Suprapubic skin (tissue), 4 donors: ENCODE measurements at regions not wholly inside any gene's neighbourhood (a gene's known extent, or its start where the extent isn't known, plus 50 kb on each side); places are given as distances from the start of the nearest gene placed in this dataset.

Experiments
- DNase-seq, 2 donors: peaks; one replicate each; pipeline ENCODE4 v3.0.0-alpha.2; 2019; ENCODE audit warnings: low spot score in 2 of 2
- H3K27ac ChIP-seq: fragments of 200-600 bp; sonication (generic); one replicate; pipeline ENCODE4 v1.5.1; 2019
- H3K27me3 ChIP-seq: fragments of 200-600 bp; sonication (generic); one replicate; pipeline ENCODE4 v1.5.1; 2019
- H3K36me3 ChIP-seq: fragments of 200-600 bp; sonication (generic); one replicate; pipeline ENCODE4 v1.5.1; 2019
- H3K4me1 ChIP-seq: fragments of 200-600 bp; sonication (generic); one replicate; pipeline ENCODE4 v1.5.1; 2019
- H3K4me3 ChIP-seq: fragments of 200-600 bp; sonication (generic); one replicate; pipeline ENCODE4 v1.5.1; 2019; ENCODE audit warnings: mild to moderate bottlenecking
- H3K9me3 ChIP-seq: fragments of 200-600 bp; sonication (generic); one replicate; pipeline ENCODE4 v1.5.1; 2019
- EP300 ChIP-seq: sonication (generic); formaldehyde crosslinking; IDR thresholded peaks from one replicate; pipeline ENCODE4 v1.6.1; 2017; ENCODE audit warnings: antibody characterized with exemption
- POLR2A ChIP-seq, 2 donors: fragments of 450-650 bp; IDR thresholded peaks; one replicate each; pipeline ENCODE4 v1.6.1; 2017; ENCODE audit warnings: antibody characterized with exemption in 2 of 2, mild to moderate bottlenecking in 2 of 2, moderate library complexity in 2 of 2
- POLR2AphosphoS5 ChIP-seq, 3 donors: sonication (generic); formaldehyde crosslinking; IDR thresholded peaks; one replicate each; pipeline ENCODE4 v1.6.1; 2017; ENCODE audit warnings: antibody characterized with exemption in 3 of 3
- WGBS: methylation state at CpG from one replicate; pipeline ENCODE4 v1.1.5; 2018; 5-methylcytosine and 5-hydroxymethylcytosine counted together
- TF ChIP-seq, protein P1 (sequence below), 2 donors: fragments of 200-600 bp in 1 of 2; fragments of 450-650 bp in 1 of 2; sonication (generic) in 1 of 2; IDR thresholded peaks; one replicate each; pipeline ENCODE4 v1.5.1; 2016 to 2019; ENCODE audit warnings: antibody characterized with exemption in 2 of 2, mild to moderate bottlenecking in 1 of 2, moderate library complexity in 1 of 2

DNA sequence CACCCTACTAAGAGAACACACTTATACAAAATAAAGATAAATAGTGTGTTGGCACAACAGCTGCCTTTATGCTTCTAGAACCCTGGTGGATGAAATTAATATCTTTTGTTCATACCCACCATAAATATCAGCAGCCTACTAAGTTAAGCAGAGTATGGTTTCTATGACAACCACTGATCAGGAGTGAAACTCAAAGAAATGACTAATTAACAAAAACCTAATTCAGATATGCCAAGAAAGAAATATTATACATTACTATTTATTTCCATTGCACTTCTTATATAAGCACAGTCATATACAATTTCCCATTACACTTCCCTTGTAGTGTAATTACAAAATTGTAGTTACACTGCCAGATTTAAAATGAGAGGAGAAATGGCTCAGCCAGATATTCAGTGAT is 164.1 kb upstream of the CDKN3 start:
- no peaks in the 10 kb centered on the region for H3K36me3 ChIP-seq
- H3K9me3 ChIP-seq: no peaks in the 10 kb centered on the region
- H3K27me3 ChIP-seq: no peaks in the 10 kb centered on the region
- H3K4me3 ChIP-seq: no peak overlapping the region
- no peak for DNase-seq
- no peak for TF ChIP-seq EP300
- no peak for TF ChIP-seq POLR2AphosphoS5 (IDR thresholded peaks at IDR 0.05)
- TF ChIP-seq, protein P1, sequence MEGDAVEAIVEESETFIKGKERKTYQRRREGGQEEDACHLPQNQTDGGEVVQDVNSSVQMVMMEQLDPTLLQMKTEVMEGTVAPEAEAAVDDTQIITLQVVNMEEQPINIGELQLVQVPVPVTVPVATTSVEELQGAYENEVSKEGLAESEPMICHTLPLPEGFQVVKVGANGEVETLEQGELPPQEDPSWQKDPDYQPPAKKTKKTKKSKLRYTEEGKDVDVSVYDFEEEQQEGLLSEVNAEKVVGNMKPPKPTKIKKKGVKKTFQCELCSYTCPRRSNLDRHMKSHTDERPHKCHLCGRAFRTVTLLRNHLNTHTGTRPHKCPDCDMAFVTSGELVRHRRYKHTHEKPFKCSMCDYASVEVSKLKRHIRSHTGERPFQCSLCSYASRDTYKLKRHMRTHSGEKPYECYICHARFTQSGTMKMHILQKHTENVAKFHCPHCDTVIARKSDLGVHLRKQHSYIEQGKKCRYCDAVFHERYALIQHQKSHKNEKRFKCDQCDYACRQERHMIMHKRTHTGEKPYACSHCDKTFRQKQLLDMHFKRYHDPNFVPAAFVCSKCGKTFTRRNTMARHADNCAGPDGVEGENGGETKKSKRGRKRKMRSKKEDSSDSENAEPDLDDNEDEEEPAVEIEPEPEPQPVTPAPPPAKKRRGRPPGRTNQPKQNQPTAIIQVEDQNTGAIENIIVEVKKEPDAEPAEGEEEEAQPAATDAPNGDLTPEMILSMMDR (IDR thresholded peaks at IDR 0.05): no peak
- no peak for TF ChIP-seq POLR2A (IDR thresholded peaks at IDR 0.05)
- peaks cover 3% of the 10 kb centered on the region for H3K4me1 ChIP-seq
- H3K27ac ChIP-seq: no peak overlapping the region

DNA sequence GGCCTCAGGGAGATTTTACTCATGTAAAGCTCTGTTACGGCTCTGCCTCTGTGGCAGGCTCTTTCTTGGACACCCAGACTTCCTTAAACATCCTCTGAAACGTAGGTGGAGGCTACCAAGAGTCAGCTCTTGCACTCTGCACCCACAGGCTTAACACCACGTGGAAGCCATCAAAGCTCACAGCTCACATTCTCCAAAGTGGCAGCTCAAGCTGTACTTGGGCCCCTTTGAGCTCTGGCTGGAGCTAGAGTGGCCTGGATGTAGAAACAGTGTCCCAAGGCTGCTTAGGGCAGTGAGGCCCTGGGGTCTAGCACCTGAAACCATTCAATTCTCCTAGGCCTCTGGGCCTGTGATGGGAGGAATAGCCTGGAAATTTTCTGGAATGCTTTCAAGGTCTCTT is 155.3 kb upstream of the CDKN3 start:
- Histone ChIP-seq H3K36me3 (no peaks in the 10 kb centered on the region), H3K9me3 (no peaks in the 10 kb centered on the region), H3K4me3 (no peak overlapping the region), H3K27me3 (no peaks in the 10 kb centered on the region), H3K4me1 (no peaks in the 10 kb centered on the region), H3K27ac (no peak overlapping the region)
- no peak for DNase-seq
- TF ChIP-seq POLR2A (IDR thresholded peaks at IDR 0.05) (no peak), POLR2AphosphoS5 (IDR thresholded peaks at IDR 0.05) (no peak), EP300 (no peak)
- TF ChIP-seq, protein P1 (IDR thresholded peaks at IDR 0.05): no peak
- WGBS: 82% methylated on average over 3 of the region's 3 CpGs

GRCh38 chr14:54251356-54251755 is 145.5 kb upstream of the CDKN3 start:
- H3K27me3 ChIP-seq: peaks cover 3% of the 10 kb centered on the region
- no peaks in the 10 kb centered on the region for H3K36me3 ChIP-seq
- H3K4me1 ChIP-seq: no peaks in the 10 kb centered on the region
- H3K4me3 ChIP-seq: no peak overlapping the region
- no peak for TF ChIP-seq POLR2A (IDR thresholded peaks at IDR 0.05)
- no peak for TF ChIP-seq POLR2AphosphoS5 (IDR thresholded peaks at IDR 0.05)
- no peak for TF ChIP-seq EP300
- TF ChIP-seq, protein P1 (IDR thresholded peaks at IDR 0.05): no peak
- no peak overlapping the region for H3K27ac ChIP-seq
- no peaks in the 10 kb centered on the region for H3K9me3 ChIP-seq
- DNase-seq: no peak
- WGBS: 62% methylated on average over 4 of the region's 4 CpGs

- H3K27ac ChIP-seq: no peak overlapping the region
- no peak for DNase-seq
Measured at GRCh38 chr14:54252072-54252730, 144.6 kb upstream of the CDKN3 start.

DNA sequence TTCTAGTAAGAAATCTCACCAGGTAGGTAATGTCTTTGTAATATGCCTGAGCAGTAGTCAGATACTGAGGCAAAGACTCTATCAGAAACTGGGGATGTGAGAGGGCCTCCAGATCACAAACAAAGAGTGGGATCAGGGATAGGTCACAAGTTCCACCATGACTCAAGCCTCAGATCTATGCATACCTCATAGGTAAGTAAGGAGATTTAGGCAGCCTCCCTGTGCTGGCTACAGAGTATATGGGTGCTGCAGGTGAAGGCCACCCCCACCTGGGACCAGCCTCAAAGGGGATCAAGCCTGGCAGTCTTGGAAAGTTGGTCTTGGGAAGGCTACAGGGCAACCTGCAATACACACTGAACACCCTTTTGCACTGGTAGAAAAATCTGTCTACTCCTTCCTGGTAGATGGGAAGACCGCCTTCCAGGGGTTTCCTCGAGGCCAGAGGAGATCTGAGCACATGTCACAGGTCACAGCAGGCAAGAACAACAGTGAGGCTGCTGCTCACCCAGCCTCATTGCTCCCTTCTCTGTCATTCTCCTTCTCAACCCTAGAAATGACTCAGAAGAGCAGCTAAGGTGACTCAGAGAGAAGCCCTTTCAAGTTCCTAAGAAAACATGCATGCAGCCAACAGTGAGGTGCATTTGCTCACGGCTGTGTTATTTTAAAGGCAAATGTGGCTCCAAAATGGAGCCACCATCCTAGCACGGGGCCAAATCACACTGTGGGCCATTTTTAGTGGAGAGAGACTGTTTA is 143.4 kb upstream of the CDKN3 start:
- no peak overlapping the region for H3K4me3 ChIP-seq
- no peak overlapping the region for H3K27ac ChIP-seq
- H3K9me3 ChIP-seq: no peaks in the 10 kb centered on the region
- no peaks in the 10 kb centered on the region for H3K36me3 ChIP-seq
- no peak for DNase-seq
- peaks cover 3% of the 10 kb centered on the region for H3K27me3 ChIP-seq
- TF ChIP-seq, protein P1 (IDR thresholded peaks at IDR 0.05): no peak
- TF ChIP-seq EP300 (no peak), POLR2AphosphoS5 (IDR thresholded peaks at IDR 0.05) (no peak), POLR2A (IDR thresholded peaks at IDR 0.05) (no peak)
- H3K4me1 ChIP-seq: no peaks in the 10 kb centered on the region
- WGBS: 41% methylated on average over 4 of the region's 4 CpGs

More at GRCh38 chr14:54252072-54252730, 144.6 kb upstream of the CDKN3 start:
- Histone ChIP-seq H3K9me3 (no peaks in the 10 kb centered on the region), H3K36me3 (no peaks in the 10 kb centered on the region), H3K4me1 (no peaks in the 10 kb centered on the region), H3K4me3 (no peak overlapping the region), H3K27me3 (peaks cover 3% of the 10 kb centered on the region)
- TF ChIP-seq, protein P1 (IDR thresholded peaks at IDR 0.05): no peak
- TF ChIP-seq POLR2A (IDR thresholded peaks at IDR 0.05) (no peak), EP300 (no peak), POLR2AphosphoS5 (IDR thresholded peaks at IDR 0.05) (no peak)
- 79% methylated on average over 2 of the region's 2 CpGs for WGBS
